K562 (cell line): ENCODE measurements at regions not wholly inside any gene's neighbourhood (a gene's known extent, or its start where the extent isn't known, plus 50 kb on each side); places are given as distances from the start of the nearest gene placed in this dataset.

Source experiments
- ATAC-seq: fragments of 200-7000 bp; cut with Tn5 transposase; 3 replicates; pipeline ENCODE4 v1.9.1; 2020; ENCODE audit warnings: moderate library complexity
- BruUV-seq: library from RNA; stranded (reverse); fragments of 400-500 nt; replicated peaks from 2 replicates; lab custom pipeline; 2021; lab: Mats Ljungman, UMichigan
- CTCF ChIA-PET: fragments of 300-600 bp; formaldehyde crosslinking; extraction: SDS; loops from one replicate; lab custom pipeline; 2021; ENCODE audit warnings: low intra/inter-chr PET ratio; lab: Yijun Ruan, JAX
- POLR2A ChIA-PET: fragments of 300-600, 350-650 bp; sonication (Branson Sonifier 250); formaldehyde crosslinking; extraction: SDS; loops from one replicate; lab custom pipeline; 2021; ENCODE audit warnings: antibody characterized with exemption, inconsistent platforms; lab: Yijun Ruan, JAX
- DNase-seq, 4 experiments: peaks; one replicate each; pipeline versions ENCODE4 v3.0.0 to v3.0.0-alpha.2; 2011 to 2018; ENCODE audit warnings: low spot score in 3 of 4, mixed read lengths in 3 of 4; ENCODE audit errors: extremely low read depth in 1 of 4
- FAIRE-seq: peaks from 2 replicates; lab custom pipeline; 2011; peaks lifted over from hg19 to GRCh38; lab: Jason Lieb, UNC
- H2AFZ ChIP-seq: 2 replicates; pipeline ENCODE4 v1.6.0; 2011; ENCODE audit warnings: low read depth, low read length, control low read depth, inconsistent platforms
- H3K27ac ChIP-seq: fragments of 200-600 bp; 3 replicates; pipeline ENCODE4 v1.8.0; 2011; ENCODE audit warnings: low read depth, mild to moderate bottlenecking, control low read depth, inconsistent platforms, low read length, moderate library complexity, mixed read lengths; ENCODE audit errors: extremely low read depth
- H3K27me3 ChIP-seq, 2 experiments: fragments of 300-600 bp in 1 of 2; 2 replicates in 1 of 2; 3 replicates in 1 of 2; pipeline versions ENCODE4 v1.6.0 to v1.8.0; 2011; ENCODE audit warnings: inconsistent platforms in 2 of 2, low read length in 2 of 2, mild to moderate bottlenecking in 1 of 2, mixed read lengths in 1 of 2, moderate library complexity in 1 of 2; ENCODE audit not compliant: control insufficient read depth in 2 of 2, insufficient read depth in 2 of 2
- H3K36me3 ChIP-seq: fragments of 300-600 bp; 3 replicates; pipeline ENCODE4 v1.8.0; 2011; ENCODE audit warnings: mild to moderate bottlenecking, low read length, inconsistent platforms; ENCODE audit not compliant: control insufficient read depth, insufficient read depth
- H3K4me1 ChIP-seq, 2 experiments: fragments of 200-600 bp in 1 of 2; replicated peaks in 1 of 2; 2 replicates in 1 of 2; 3 replicates in 1 of 2; pipeline versions ENCODE4 v1.5.1 to v1.8.0; 2011; ENCODE audit warnings: inconsistent platforms in 2 of 2, low read length in 2 of 2, mild to moderate bottlenecking in 1 of 2, mixed read lengths in 1 of 2, moderate library complexity in 1 of 2; ENCODE audit not compliant: control insufficient read depth in 2 of 2, insufficient read depth in 2 of 2
- H3K4me2 ChIP-seq: 2 replicates; pipeline ENCODE4 v1.6.1; 2011; ENCODE audit warnings: low read length, control low read depth, inconsistent platforms, mixed read lengths; ENCODE audit not compliant: insufficient read depth
- H3K4me3 ChIP-seq: fragments of 200-600 bp; sonication (generic), shearing (Covaris generic); 2 replicates; pipeline ENCODE4 v1.5.1; 2016; ENCODE audit warnings: control low read depth, inconsistent platforms
- H3K79me2 ChIP-seq: fragments of 200-600 bp; 3 replicates; pipeline ENCODE4 v1.8.0; 2011; ENCODE audit warnings: low read length, inconsistent platforms; ENCODE audit not compliant: control insufficient read depth, insufficient read depth
- H3K9ac ChIP-seq, 2 experiments: 2 replicates each; pipeline versions ENCODE4 v1.6.0 to v1.6.1; 2011; ENCODE audit warnings: low read depth in 2 of 2, low read length in 2 of 2, control low read depth in 1 of 2, inconsistent platforms in 1 of 2, mild to moderate bottlenecking in 1 of 2, mixed read lengths in 1 of 2; ENCODE audit not compliant: insufficient read depth in 1 of 2
- H3K9me1 ChIP-seq: one replicate; pipeline ENCODE4 v1.6.0; 2011; ENCODE audit warnings: inconsistent platforms, mild to moderate bottlenecking, low read length, moderate library complexity; ENCODE audit not compliant: control insufficient read depth, insufficient read depth
- H3K9me3 ChIP-seq: replicated peaks from 2 replicates; pipeline ENCODE4 v1.5.1; 2011; ENCODE audit warnings: low read depth, low read length, inconsistent platforms; ENCODE audit not compliant: control insufficient read depth, insufficient read depth
- H4K20me1 ChIP-seq: replicated peaks from 2 replicates; pipeline ENCODE4 v1.6.1; 2011; ENCODE audit warnings: low read length, inconsistent platforms, mixed read lengths; ENCODE audit not compliant: control insufficient read depth, insufficient read depth
- CEBPB ChIP-seq: fragments of 450-650 bp; IDR thresholded peaks from 2 replicates; pipeline ENCODE4 v1.6.1; 2016; ENCODE audit warnings: missing genetic modification characterization, missing compliant biosample characterization
- CHD2 ChIP-seq: IDR thresholded peaks from 2 replicates; pipeline ENCODE4 v1.6.1; 2011; ENCODE audit warnings: low read depth, low read length
- DNMT1 ChIP-seq: fragments of 450-650 bp; IDR thresholded peaks from 2 replicates; pipeline ENCODE4 v1.6.1; 2016; ENCODE audit warnings: antibody characterized with exemption, mild to moderate bottlenecking
- ETV6 ChIP-seq, 3 experiments: fragments of 150-350 bp in 1 of 3; sonication (generic) in 1 of 3; formaldehyde crosslinking in 1 of 3; IDR thresholded peaks; 2 replicates each; pipeline versions ENCODE4 v1.6.1 to v1.8.0; 2014 to 2022; ENCODE audit warnings: borderline replicate concordance in 2 of 3, low read depth in 2 of 3, antibody characterized with exemption in 1 of 3, low read length in 1 of 3, mild to moderate bottlenecking in 1 of 3, missing genetic modification reagents in 1 of 3
- GTF2F1 ChIP-seq: IDR thresholded peaks from 2 replicates; pipeline ENCODE4 v1.6.1; 2011; ENCODE audit warnings: low read depth, low read length, improper control_type of control experiment
- HINFP ChIP-seq: fragments of 450-650 bp; conservative IDR thresholded peaks from 2 replicates; pipeline ENCODE4 v1.6.1; 2016; ENCODE audit warnings: missing genetic modification characterization, low read depth, mild to moderate bottlenecking, control low read depth, missing compliant biosample characterization
- PCBP2 ChIP-seq: fragments of 200-400 bp; formaldehyde crosslinking; IDR thresholded peaks from 2 replicates; pipeline ENCODE4 v1.6.1; 2018; ENCODE audit warnings: low read length, low read depth, mild to moderate bottlenecking, moderate library complexity; ENCODE audit not compliant: poor library complexity, severe bottlenecking
- POLR2AphosphoS5 ChIP-seq: IDR thresholded peaks from 2 replicates; pipeline ENCODE4 v1.6.1; 2011; ENCODE audit warnings: mild to moderate bottlenecking, low read depth, low read length, moderate library complexity; ENCODE audit not compliant: control insufficient read depth, insufficient read depth
- RBM15 ChIP-seq: fragments of 200-400 bp; formaldehyde crosslinking; IDR thresholded peaks from 2 replicates; pipeline ENCODE4 v1.6.1; 2018; ENCODE audit warnings: mild to moderate bottlenecking, low read length, moderate library complexity; ENCODE audit not compliant: insufficient read depth
- TFAM ChIP-seq: fragments of 250-450 bp; sonication (Bioruptor Pico); conservative IDR thresholded peaks from 2 replicates; pipeline ENCODE4 v1.5.0; 2021; ENCODE audit warnings: mild to moderate bottlenecking, moderate library complexity
- ZMIZ1 ChIP-seq, 2 experiments: fragments of 150-350 bp in 1 of 2; IDR thresholded peaks; 2 replicates each; pipeline ENCODE4 v1.6.1; 2012 to 2016; ENCODE audit warnings: low read depth in 2 of 2, low read length in 2 of 2, mild to moderate bottlenecking in 1 of 2, moderate library complexity in 1 of 2
- ZNF184 ChIP-seq: sonication (generic); formaldehyde crosslinking; IDR thresholded peaks from 2 replicates; pipeline ENCODE4 v1.5.0; 2020; ENCODE audit warnings: missing genetic modification reagents
- WGBS: fragments of 100-300 bp; shearing (Covaris generic); methylation state at CpG from one replicate; pipeline ENCODE4 v1.1.6; 2016; ENCODE audit warnings: low coverage, mixed read lengths; ENCODE audit not compliant: insufficient coverage; ENCODE audit errors: missing lambda C conversion rate; 5-methylcytosine and 5-hydroxymethylcytosine counted together
- in situ Hi-C: fragments of 300-500 bp; cut with MboI; formaldehyde crosslinking; loops from 4 replicates; pipeline ENCODE4 v1.15.0; 2018; ENCODE audit warnings: inconsistent platforms, mixed read lengths
- intact Hi-C: fragments of 100-400 bp; cut with micrococcal nuclease; formaldehyde crosslinking; loops from 2 replicates; pipeline ENCODE4 v1.14.2; 2022

GRCh38 chr7:109101332-109101731 is 531.7 kb downstream of the DNAJB9 start:
- no peak overlapping the region for H3K9ac ChIP-seq
- WGBS: 0% methylated on average over 1 of the region's 1 CpG
- ATAC-seq (no peak), DNase-seq (no peak)
- no peak overlapping the region for H3K4me2 ChIP-seq
- H2AFZ ChIP-seq: no peak overlapping the region
- TF ChIP-seq CHD2 (no peak), RBM15 (no peak), GTF2F1 (no peak), ETV6 (IDR thresholded peaks at IDR 0.05; ENCODE audit: borderline replicate concordance in 1 of 2, low read depth in 2 of 2, low read length in 1 of 2) (no peak), ETV6 (CRISPR knock-in tag; IDR thresholded peaks at IDR 0.05; ENCODE audit: borderline replicate concordance) (no peak), ZMIZ1 (IDR thresholded peaks at IDR 0.05; ENCODE audit: low read depth in 2 of 2, low read length in 2 of 2) (no peak), ZNF184 (CRISPR knock-in tag) (no peak), CEBPB (no peak), HINFP (tag) (no peak), TFAM (CRISPR knock-in tag) (no peak), POLR2AphosphoS5 (no peak), DNMT1 (no peak), PCBP2 (no peak)
- TF ChIP-seq, all 486 proteins: peak for 0
- H3K4me3 ChIP-seq: no peak overlapping the region
- H3K9me3 ChIP-seq: 0 out of 2 replicates have a peak, but pooled peaks cover 2% of the 10 kb centered on the region
- no TSS peak for BruUV-seq
- no peak overlapping the region for H3K27ac ChIP-seq
- no peaks in the 10 kb centered on the region for H4K20me1 ChIP-seq
- in situ Hi-C loops (no loop called here), intact Hi-C loops (no loop called here)
- FAIRE-seq: no peak
- ChIA-PET POLR2A (no interaction called here), CTCF (no interaction called here)
- no peaks in the 10 kb centered on the region for H3K9me1 ChIP-seq
- H3K36me3 ChIP-seq: no peaks in the 10 kb centered on the region
- H3K27me3 ChIP-seq: no peaks in the 10 kb centered on the region
- no peaks in the 10 kb centered on the region for H3K79me2 ChIP-seq
- no peaks in the 10 kb centered on the region for H3K4me1 ChIP-seq
